GM12865 (cell line): ENCODE measurements at regions not wholly inside any gene's neighbourhood (a gene's known extent, or its start where the extent isn't known, plus 50 kb on each side); places are given as distances from the start of the nearest gene placed in this dataset.

Experiments
- DNase-seq: peaks from one replicate; pipeline ENCODE4 v3.0.0; 2010; ENCODE audit warnings: low read depth
- H3K4me3 ChIP-seq: 2 replicates; pipeline ENCODE4 v1.5.1; 2011; ENCODE audit warnings: mild to moderate bottlenecking, low read depth, low read length, control low read depth
- CTCF ChIP-seq: IDR thresholded peaks from 2 replicates; pipeline ENCODE4 v1.5.1; 2011; ENCODE audit warnings: low read length, control low read depth, low read depth, inconsistent platforms; ENCODE audit not compliant: insufficient read depth; ENCODE audit errors: missing control alignments

GRCh38 chr7:155972247-155972646 lies 160.0 kb upstream of the SHH start:
- H3K4me3 ChIP-seq, result no peak overlapping the region
- TF ChIP-seq CTCF, result no peak
- no peak for DNase-seq

- no peak for DNase-seq
- no peak overlapping the region for H3K4me3 ChIP-seq
- TF ChIP-seq CTCF, result no peak
These were observed 159.0 kb upstream of the SHH start for GRCh38 chr7:155971180-155971770.

GRCh38 chr7:155969192-155969929 lies 157.1 kb upstream of the SHH start:
- TF ChIP-seq CTCF, result no peak
- no peak for DNase-seq
- no peak overlapping the region for H3K4me3 ChIP-seq

GRCh38 chr7:155965010-155965409 lies 152.7 kb upstream of the SHH start:
- no peak overlapping the region for H3K4me3 ChIP-seq
- no peak for TF ChIP-seq CTCF
- DNase-seq, result peak; percentile 30

- H3K4me3 ChIP-seq, result no peak overlapping the region
- no peak for TF ChIP-seq CTCF
- DNase-seq, result no peak
These were observed 152.3 kb upstream of the SHH start for GRCh38 chr7:155964543-155964942.

GRCh38 chr7:155963771-155964195 lies 151.5 kb upstream of the SHH start:
- no peak overlapping the region for H3K4me3 ChIP-seq
- no peak for DNase-seq
- TF ChIP-seq CTCF, result no peak

- no peak overlapping the region for H3K4me3 ChIP-seq
- TF ChIP-seq CTCF, result no peak
- DNase-seq, result no peak
These were observed 151.1 kb upstream of the SHH start for GRCh38 chr7:155963356-155963755.
